DND-41 (cell line): ENCODE measurements at regions not wholly inside any gene's neighbourhood (a gene's known extent, or its start where the extent isn't known, plus 50 kb on each side); places are given as distances from the start of the nearest gene placed in this dataset.

ENCODE experiments used
- EZH2 ChIP-seq: IDR thresholded peaks from 3 replicates; pipeline ENCODE4 v1.6.1; 2012; ENCODE audit warnings: borderline replicate concordance, low read depth, mild to moderate bottlenecking, moderate library complexity, low read length, inconsistent platforms; ENCODE audit not compliant: severe bottlenecking
- TF ChIP-seq, protein P1 (sequence below): IDR thresholded peaks from 2 replicates; pipeline ENCODE4 v1.5.1; 2012; ENCODE audit warnings: borderline replicate concordance, low read length, moderate library complexity, mild to moderate bottlenecking; ENCODE audit not compliant: poor library complexity, severe bottlenecking; ENCODE audit errors: extremely low read depth

GRCh38 chr15:31977138-31977537, 53.2 kb upstream of the CHRNA7 start:
- TF ChIP-seq, protein P1, sequence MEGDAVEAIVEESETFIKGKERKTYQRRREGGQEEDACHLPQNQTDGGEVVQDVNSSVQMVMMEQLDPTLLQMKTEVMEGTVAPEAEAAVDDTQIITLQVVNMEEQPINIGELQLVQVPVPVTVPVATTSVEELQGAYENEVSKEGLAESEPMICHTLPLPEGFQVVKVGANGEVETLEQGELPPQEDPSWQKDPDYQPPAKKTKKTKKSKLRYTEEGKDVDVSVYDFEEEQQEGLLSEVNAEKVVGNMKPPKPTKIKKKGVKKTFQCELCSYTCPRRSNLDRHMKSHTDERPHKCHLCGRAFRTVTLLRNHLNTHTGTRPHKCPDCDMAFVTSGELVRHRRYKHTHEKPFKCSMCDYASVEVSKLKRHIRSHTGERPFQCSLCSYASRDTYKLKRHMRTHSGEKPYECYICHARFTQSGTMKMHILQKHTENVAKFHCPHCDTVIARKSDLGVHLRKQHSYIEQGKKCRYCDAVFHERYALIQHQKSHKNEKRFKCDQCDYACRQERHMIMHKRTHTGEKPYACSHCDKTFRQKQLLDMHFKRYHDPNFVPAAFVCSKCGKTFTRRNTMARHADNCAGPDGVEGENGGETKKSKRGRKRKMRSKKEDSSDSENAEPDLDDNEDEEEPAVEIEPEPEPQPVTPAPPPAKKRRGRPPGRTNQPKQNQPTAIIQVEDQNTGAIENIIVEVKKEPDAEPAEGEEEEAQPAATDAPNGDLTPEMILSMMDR = no peak
- no peak for TF ChIP-seq EZH2
